Large intestine (tissue), 3 donors: ENCODE measurements at regions not wholly inside any gene's neighbourhood (a gene's known extent, or its start where the extent isn't known, plus 50 kb on each side); places are given as distances from the start of the nearest gene placed in this dataset.

Source experiments
- DNase-seq, 2 donors: peaks; one replicate each; pipeline versions ENCODE4 v3.0.0 to v3.0.0-alpha.2; 2013
- H3K27ac ChIP-seq: one replicate; pipeline ENCODE4 v1.5.1; 2013; ENCODE audit warnings: low read length
- H3K27me3 ChIP-seq: 2 replicates; pipeline ENCODE4 v1.6.1; 2013; ENCODE audit warnings: low read length; ENCODE audit not compliant: control insufficient read depth, insufficient read depth
- H3K36me3 ChIP-seq: 2 replicates; pipeline ENCODE4 v1.6.1; 2013; ENCODE audit warnings: low read length; ENCODE audit not compliant: control insufficient read depth, insufficient read depth
- H3K4me1 ChIP-seq: one replicate; pipeline ENCODE4 v1.6.1; 2013; ENCODE audit warnings: low read length; ENCODE audit not compliant: control insufficient read depth, insufficient read depth
- H3K4me3 ChIP-seq: one replicate; pipeline ENCODE4 v1.5.1; 2013; ENCODE audit warnings: low read length
- H3K9me3 ChIP-seq: one replicate; pipeline ENCODE4 v1.6.1; 2013; ENCODE audit warnings: mild to moderate bottlenecking, low read depth, low read length, moderate library complexity; ENCODE audit not compliant: control insufficient read depth
- WGBS: methylation state at CpG from one replicate; pipeline ENCODE4 v1.1.5; 2013; ENCODE audit warnings: low lambda C conversion rate; ENCODE audit not compliant: insufficient coverage; 5-methylcytosine and 5-hydroxymethylcytosine counted together

GRCh38 chr14:61121355-61121787 is 140.3 kb downstream of the SLC38A6 start:
- WGBS: 77% methylated on average over 2 of the region's 9 CpGs
- H3K27ac ChIP-seq: no peak overlapping the region
- no peaks in the 10 kb centered on the region for H3K36me3 ChIP-seq
- H3K27me3 ChIP-seq: peaks cover 3% of the 10 kb centered on the region
- no peak for DNase-seq
- no peaks in the 10 kb centered on the region for H3K9me3 ChIP-seq
- H3K4me1 ChIP-seq: no peaks in the 10 kb centered on the region
- no peak overlapping the region for H3K4me3 ChIP-seq

- no peaks in the 10 kb centered on the region for H3K9me3 ChIP-seq
- H3K27ac ChIP-seq: no peak overlapping the region
These were observed 139.5 kb downstream of the SLC38A6 start for GRCh38 chr14:61120576-61120975.

GRCh38 chr14:61119006-61119405 is 138.0 kb downstream of the SLC38A6 start:
- H3K4me1 ChIP-seq: no peaks in the 10 kb centered on the region
- H3K27ac ChIP-seq: no peak overlapping the region
- H3K36me3 ChIP-seq: no peaks in the 10 kb centered on the region
- H3K27me3 ChIP-seq: no peaks in the 10 kb centered on the region
- no peaks in the 10 kb centered on the region for H3K9me3 ChIP-seq
- DNase-seq: no peak
- WGBS: 50% methylated on average over 1 of the region's 1 CpG
- H3K4me3 ChIP-seq: no peak overlapping the region

More at GRCh38 chr14:61120576-61120975, 139.5 kb downstream of the SLC38A6 start:
- no peak for DNase-seq
- Histone ChIP-seq H3K36me3 (no peaks in the 10 kb centered on the region), H3K27me3 (peaks cover 3% of the 10 kb centered on the region), H3K4me1 (no peaks in the 10 kb centered on the region), H3K4me3 (no peak overlapping the region)
- no CpG with 5 or more reads among the region's 8 CpGs for WGBS

- H3K4me1 ChIP-seq: no peaks in the 10 kb centered on the region
- peaks cover 3% of the 10 kb centered on the region for H3K9me3 ChIP-seq
- H3K4me3 ChIP-seq: no peak overlapping the region
- WGBS: no CpG with 5 or more reads among the region's 10 CpGs
- H3K36me3 ChIP-seq: no peaks in the 10 kb centered on the region
- no peak for DNase-seq
- H3K27ac ChIP-seq: no peak overlapping the region
- H3K27me3 ChIP-seq: no peaks in the 10 kb centered on the region
These were observed 135.3 kb downstream of the SLC38A6 start for GRCh38 chr14:61116369-61116768.

GRCh38 chr14:61113561-61114225 is 132.6 kb downstream of the SLC38A6 start:
- Histone ChIP-seq H3K27ac (no peak overlapping the region), H3K4me1 (no peaks in the 10 kb centered on the region), H3K36me3 (no peaks in the 10 kb centered on the region), H3K9me3 (peaks cover 3% of the 10 kb centered on the region), H3K4me3 (no peak overlapping the region), H3K27me3 (no peaks in the 10 kb centered on the region)
- DNase-seq: no peak
- no CpG with 5 or more reads among the region's 6 CpGs for WGBS

GRCh38 chr14:61112506-61112905 is 131.5 kb downstream of the SLC38A6 start:
- no CpG with 5 or more reads among the region's 5 CpGs for WGBS
- H3K36me3 ChIP-seq: no peaks in the 10 kb centered on the region
- peaks cover 3% of the 10 kb centered on the region for H3K9me3 ChIP-seq
- H3K27me3 ChIP-seq: no peaks in the 10 kb centered on the region
- H3K27ac ChIP-seq: no peak overlapping the region
- H3K4me3 ChIP-seq: no peak overlapping the region
- H3K4me1 ChIP-seq: peaks cover 2% of the 10 kb centered on the region
- no peak for DNase-seq

- Histone ChIP-seq H3K27me3 (no peaks in the 10 kb centered on the region), H3K36me3 (no peaks in the 10 kb centered on the region), H3K9me3 (peaks cover 3% of the 10 kb centered on the region), H3K27ac (no peak overlapping the region), H3K4me1 (peaks cover 4% of the 10 kb centered on the region), H3K4me3 (no peak overlapping the region)
- WGBS: no CpG with 5 or more reads among the region's 5 CpGs
- no peak for DNase-seq
These were observed 130.7 kb downstream of the SLC38A6 start for GRCh38 chr14:61111731-61112130.

GRCh38 chr14:61111209-61111665 is 130.2 kb downstream of the SLC38A6 start:
- Histone ChIP-seq H3K9me3 (peaks cover 3% of the 10 kb centered on the region), H3K36me3 (no peaks in the 10 kb centered on the region), H3K27ac (no peak overlapping the region), H3K27me3 (no peaks in the 10 kb centered on the region), H3K4me3 (no peak overlapping the region), H3K4me1 (peaks cover 4% of the 10 kb centered on the region)
- WGBS: 98% methylated on average over 7 of the region's 23 CpGs
- no peak for DNase-seq

- 100% methylated on average over 1 of the region's 9 CpGs for WGBS
- no peak for DNase-seq
These were observed 129.5 kb downstream of the SLC38A6 start for GRCh38 chr14:61110316-61111082.

GRCh38 chr14:61109288-61109687 is 128.2 kb downstream of the SLC38A6 start:
- peaks cover 4% of the 10 kb centered on the region for H3K4me1 ChIP-seq
- no peaks in the 10 kb centered on the region for H3K36me3 ChIP-seq
- no peaks in the 10 kb centered on the region for H3K27me3 ChIP-seq
- peaks cover 3% of the 10 kb centered on the region for H3K9me3 ChIP-seq
- no peak for DNase-seq
- no CpG with 5 or more reads among the region's 3 CpGs for WGBS
- H3K4me3 ChIP-seq: no peak overlapping the region
- H3K27ac ChIP-seq: no peak overlapping the region

More at GRCh38 chr14:61110316-61111082, 129.5 kb downstream of the SLC38A6 start:
- Histone ChIP-seq H3K9me3 (peaks cover 3% of the 10 kb centered on the region), H3K27ac (no peak overlapping the region), H3K27me3 (no peaks in the 10 kb centered on the region), H3K36me3 (no peaks in the 10 kb centered on the region), H3K4me3 (no peak overlapping the region), H3K4me1 (peaks cover 4% of the 10 kb centered on the region)
